GM12872 (cell line): ENCODE measurements at regions not wholly inside any gene's neighbourhood (a gene's known extent, or its start where the extent isn't known, plus 50 kb on each side); places are given as distances from the start of the nearest gene placed in this dataset.

Experiments used
- TF ChIP-seq, protein P1 (sequence below): IDR thresholded peaks from 3 replicates; pipeline ENCODE4 v1.5.1; 2011; ENCODE audit warnings: low read depth, mild to moderate bottlenecking, low read length, moderate library complexity; ENCODE audit not compliant: insufficient read depth

DNA sequence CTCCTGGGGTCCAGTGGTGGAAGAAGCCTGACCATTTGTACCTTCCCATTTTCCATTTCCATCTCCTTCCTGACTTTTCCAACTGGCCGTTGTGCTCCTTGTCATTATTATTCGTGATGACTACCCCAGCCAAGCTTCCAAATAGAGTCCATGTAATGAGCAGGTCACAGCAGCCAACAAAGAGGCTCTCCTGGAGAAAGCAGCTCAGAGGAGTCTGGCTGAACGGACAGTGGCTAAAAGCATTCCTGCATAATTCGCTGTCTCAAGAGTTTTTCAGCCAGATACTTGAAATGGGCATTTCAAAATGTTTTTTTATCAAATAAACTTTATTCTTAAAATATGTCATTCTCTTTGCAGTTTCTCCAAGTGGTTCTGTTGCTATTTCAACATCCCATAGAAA is 458.6 kb downstream of the INHBA start:
- TF ChIP-seq, protein P1, sequence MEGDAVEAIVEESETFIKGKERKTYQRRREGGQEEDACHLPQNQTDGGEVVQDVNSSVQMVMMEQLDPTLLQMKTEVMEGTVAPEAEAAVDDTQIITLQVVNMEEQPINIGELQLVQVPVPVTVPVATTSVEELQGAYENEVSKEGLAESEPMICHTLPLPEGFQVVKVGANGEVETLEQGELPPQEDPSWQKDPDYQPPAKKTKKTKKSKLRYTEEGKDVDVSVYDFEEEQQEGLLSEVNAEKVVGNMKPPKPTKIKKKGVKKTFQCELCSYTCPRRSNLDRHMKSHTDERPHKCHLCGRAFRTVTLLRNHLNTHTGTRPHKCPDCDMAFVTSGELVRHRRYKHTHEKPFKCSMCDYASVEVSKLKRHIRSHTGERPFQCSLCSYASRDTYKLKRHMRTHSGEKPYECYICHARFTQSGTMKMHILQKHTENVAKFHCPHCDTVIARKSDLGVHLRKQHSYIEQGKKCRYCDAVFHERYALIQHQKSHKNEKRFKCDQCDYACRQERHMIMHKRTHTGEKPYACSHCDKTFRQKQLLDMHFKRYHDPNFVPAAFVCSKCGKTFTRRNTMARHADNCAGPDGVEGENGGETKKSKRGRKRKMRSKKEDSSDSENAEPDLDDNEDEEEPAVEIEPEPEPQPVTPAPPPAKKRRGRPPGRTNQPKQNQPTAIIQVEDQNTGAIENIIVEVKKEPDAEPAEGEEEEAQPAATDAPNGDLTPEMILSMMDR = no peak

DNA sequence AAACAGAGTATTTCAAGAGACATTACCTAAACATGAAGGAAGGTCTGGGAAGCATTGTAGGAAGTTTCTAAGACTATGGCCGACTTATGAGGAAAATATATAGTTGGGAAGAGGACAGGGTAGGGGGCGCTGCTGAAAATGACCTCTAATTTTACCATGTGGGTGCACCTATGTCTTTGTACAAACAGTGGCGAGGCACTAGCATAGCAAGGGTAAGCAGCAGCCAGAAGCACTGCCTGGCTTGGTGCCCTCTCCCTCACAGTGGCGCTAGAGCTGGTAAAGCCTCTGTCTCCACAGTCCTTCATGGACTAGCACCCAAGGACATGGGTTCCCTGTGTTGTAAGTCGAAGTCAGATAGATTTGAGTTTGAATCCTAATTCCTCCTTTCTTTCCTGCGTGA is 461.2 kb downstream of the INHBA start:
- TF ChIP-seq, protein P1 = no peak

DNA sequence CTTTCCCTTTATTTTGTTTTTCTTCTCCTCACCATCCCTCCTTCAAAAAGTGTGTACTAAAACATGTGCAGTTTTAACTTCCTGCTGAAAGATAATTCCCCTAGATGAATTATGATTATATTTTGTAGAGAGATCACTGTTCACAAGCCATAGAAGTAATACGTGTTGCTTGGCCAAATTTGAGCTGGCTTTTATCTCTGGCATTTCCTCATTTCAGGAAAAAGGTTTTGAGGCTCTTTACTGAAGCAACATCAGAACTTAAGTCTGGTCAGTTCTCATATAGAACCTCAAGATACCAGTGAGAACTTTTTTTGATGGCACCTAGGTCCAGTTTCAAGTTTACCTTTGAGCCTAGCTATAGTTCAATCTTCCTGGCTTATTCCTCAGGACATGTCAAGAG is 463.3 kb downstream of the INHBA start:
- TF ChIP-seq, protein P1 = no peak

DNA sequence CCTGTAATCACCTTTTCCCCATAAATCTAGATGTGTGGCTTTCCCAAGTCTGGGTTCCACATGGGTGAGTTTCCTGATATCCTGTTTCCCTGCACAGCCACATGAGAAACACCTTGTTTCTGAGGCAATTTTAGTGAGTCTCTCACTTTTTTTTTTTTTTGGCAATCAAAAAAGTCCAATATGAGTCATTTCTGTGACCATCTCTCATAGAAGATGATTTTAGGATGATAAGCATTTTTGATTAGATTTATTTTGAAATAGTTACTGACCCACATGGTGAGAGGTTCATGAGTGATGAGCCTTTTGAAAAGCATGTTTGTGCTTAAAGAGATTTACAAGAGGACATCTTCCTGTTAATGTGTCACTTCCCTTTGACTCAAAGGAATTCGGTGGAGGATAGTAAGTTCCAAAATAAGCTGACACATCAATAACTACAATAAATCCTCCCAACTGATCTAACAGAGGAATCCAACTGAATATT is 464.0 kb downstream of the INHBA start:
- TF ChIP-seq, protein P1 = no peak

DNA sequence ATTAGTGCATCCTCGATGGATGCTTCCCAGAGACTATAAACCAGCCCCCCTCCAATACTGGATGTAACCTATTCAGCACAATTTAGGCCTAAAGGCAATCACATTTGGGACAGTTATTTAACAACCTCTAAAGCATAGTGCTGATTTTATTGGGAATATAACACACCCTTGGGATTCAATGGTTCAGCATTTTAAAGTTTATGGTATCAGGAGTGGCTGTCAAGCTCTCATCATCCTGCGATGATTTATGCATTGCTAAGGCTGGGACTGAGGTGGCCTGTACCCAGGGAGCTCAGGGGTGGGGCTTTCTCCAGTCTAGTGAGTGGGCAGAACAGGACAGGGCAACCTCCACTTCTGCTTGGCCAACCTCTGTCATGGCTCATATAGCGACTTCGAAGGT is 464.9 kb downstream of the INHBA start:
- TF ChIP-seq, protein P1 = no peak

DNA sequence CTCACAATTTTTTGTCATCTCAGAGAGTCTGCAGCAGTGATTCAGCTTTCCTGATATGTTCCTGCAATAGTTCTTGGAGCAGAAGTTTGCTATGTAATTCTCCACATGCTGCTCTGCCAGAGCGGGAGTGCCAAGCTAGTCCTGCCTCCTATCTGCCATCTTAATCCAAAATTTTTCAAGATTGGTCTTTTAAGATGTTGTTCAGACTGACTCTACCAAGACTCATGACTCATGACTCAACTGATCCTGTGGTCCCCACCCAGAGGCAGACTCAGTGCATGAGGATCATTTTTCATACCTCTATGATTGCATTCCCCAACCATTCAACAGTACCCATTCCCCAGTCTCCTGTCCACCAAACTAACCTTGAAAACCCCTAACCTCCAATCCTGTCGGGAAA is 470.8 kb downstream of the INHBA start:
- TF ChIP-seq, protein P1 = no peak

DNA sequence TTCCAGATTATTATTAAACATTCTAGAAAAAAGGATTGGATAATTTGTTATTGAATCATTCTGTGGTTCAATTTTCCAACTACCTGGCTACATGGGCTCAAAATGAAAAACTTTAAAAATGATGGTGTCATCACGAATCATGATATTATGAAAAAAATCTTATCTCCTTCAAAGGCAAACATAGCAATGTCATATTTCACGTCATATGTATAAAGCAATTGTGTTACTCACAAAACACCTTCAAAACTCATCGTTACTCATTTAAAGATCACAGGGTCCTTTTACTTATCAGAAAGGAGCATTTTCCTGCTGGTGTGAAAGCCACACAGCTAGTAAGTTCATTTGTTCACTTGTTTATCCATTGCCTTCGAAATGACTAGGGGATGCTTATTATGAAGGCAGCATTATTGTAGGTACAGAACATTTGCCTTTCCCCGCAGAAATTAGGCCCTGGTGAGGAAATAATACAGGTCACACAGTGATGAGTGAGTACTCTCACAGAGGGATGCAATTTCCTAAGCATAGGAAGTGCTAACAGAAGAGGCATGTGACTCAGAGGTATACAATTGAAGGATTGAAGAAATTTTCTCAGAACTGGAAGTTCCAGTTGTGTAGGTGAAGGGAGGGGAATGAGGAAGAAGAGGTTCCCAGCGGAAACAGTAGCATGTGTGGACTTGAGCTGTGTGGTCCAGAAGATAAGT is 478.7 kb downstream of the INHBA start:
- TF ChIP-seq, protein P1 = no peak

DNA sequence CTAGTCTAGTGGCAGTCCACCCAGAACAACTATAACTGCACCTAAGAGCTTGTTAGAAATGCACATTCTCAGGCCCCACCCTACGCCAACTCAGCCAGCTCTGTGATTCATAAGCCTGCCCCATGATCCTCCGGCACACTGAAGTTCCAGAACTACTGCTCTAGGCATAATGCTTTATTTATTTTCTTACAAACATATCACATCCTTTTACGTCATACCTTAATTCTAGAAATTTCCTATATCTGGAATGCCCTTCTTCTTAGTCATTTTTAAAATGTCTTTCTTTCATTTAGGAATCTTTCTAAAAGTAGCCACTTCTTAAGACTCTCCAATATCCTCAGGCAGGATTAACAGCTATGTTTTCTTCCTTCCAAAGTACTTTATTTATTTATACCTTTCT is 480.1 kb downstream of the INHBA start:
- TF ChIP-seq, protein P1 = no peak
